Adrenal gland (tissue), 5 donors: ENCODE measurements at regions not wholly inside any gene's neighbourhood (a gene's known extent, or its start where the extent isn't known, plus 50 kb on each side); places are given as distances from the start of the nearest gene placed in this dataset.

ENCODE experiments used
- CTCF ChIP-seq, 6 experiments: fragments of 450-650 bp in 4 of 6; fragments of 200-600 bp in 2 of 6; sonication (generic) in 1 of 6; IDR thresholded peaks; 1 replicate in 5 of 6; 2 replicates in 1 of 6; pipeline versions ENCODE4 v1.5.1 to v1.8.0; 2016 to 2021; ENCODE audit warnings: antibody characterized with exemption in 6 of 6, mild to moderate bottlenecking in 2 of 6, moderate library complexity in 1 of 6
- POLR2A ChIP-seq, 2 donors: fragments of 450-650 bp; IDR thresholded peaks; one replicate each; pipeline ENCODE4 v1.6.1; 2017; ENCODE audit warnings: antibody characterized with exemption in 2 of 2, mild to moderate bottlenecking in 2 of 2, moderate library complexity in 1 of 2
- donor health status: DM: no; HTN: no; CAD: no.

- no peak for TF ChIP-seq CTCF (IDR thresholded peaks at IDR 0.05)
- no peak for TF ChIP-seq POLR2A (IDR thresholded peaks at IDR 0.05)
Observed at GRCh38 chr7:19920166-19920565, 146.7 kb upstream of the TMEM196 start.
